ENCODE measurements at regions not wholly inside any gene's neighbourhood (a gene's known extent, or its start where the extent isn't known, plus 50 kb on each side); places are given as distances from the start of the nearest gene placed in this dataset.

DNA sequence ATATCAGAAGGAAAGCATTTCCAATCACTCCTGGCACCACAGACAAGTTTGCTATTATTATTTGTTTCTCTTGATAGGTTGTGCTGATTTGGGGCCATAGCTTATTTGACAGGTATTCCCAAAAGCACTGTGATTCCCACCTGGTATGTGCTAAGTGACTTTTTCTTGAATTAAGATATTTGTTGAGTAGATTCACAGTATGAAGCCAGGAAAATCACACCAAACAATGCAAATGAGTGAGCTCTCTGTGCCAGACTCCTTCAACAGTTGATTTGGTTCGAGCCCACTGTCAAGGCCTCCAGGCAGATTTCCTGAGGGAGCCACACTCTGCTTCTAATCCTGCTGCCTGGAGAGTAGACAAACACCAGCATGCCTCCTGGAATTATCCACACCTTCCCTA lies 253.0 kb upstream of the POU2AF2 start:
- DNase-seq (ENCODE audit: extremely low spot score), result no peak
- ChIA-PET POLR2A (no interaction called here), CTCF (no interaction called here)
- no peak for TF ChIP-seq ZNF384 (IDR thresholded peaks at IDR 0.05)
- TF ChIP-seq FOXK2 (IDR thresholded peaks at IDR 0.05), result no peak
- TF ChIP-seq BHLHE40 (IDR thresholded peaks at IDR 0.05; ENCODE audit: borderline replicate concordance), result no peak

DNA sequence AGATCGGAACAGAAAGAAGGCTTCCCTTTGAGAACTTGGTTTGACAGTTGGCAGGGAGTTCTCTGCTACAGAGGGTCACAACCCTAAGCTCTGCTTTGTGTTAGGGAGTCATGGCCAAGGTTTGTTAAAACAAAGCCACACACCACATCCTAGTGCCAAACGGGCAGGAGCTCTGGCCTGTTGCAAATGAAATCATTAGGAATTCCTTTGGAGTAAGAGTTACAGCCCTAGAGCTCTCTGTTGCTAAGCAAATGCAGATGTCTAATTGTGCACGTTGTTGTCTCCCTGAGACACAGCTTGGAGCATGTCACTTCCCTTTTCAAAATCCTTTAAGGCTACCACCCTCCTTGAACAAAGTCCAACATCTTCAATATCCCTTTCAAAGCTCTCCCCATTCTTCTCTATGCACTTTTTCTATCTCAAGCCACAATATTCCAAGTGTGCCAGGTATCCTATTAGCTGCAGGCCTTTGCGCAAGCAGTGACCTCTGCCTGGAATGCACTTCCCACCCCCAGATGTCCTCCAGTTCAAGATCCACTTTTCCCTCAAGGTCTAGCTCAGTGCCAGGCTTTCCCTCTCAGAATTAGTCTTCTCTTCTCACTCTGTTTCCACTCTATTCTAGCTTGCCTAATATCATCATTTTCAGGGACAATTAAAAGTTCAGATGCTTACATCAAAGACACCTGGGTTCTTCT lies 253.7 kb upstream of the POU2AF2 start:
- POLR2A ChIA-PET, result no interaction called here
- TF ChIP-seq BHLHE40 (IDR thresholded peaks at IDR 0.05; ENCODE audit: borderline replicate concordance), result no peak
- no peak for TF ChIP-seq SP1 (IDR thresholded peaks at IDR 0.05)
- TF ChIP-seq L3MBTL2 (conservative IDR thresholded peaks at IDR 0.05), result no peak
- TF ChIP-seq CTBP1 (IDR thresholded peaks at IDR 0.05; ENCODE audit: borderline replicate concordance), result no peak
- no peak for TF ChIP-seq ZNF384 (IDR thresholded peaks at IDR 0.05)
- no peak for TF ChIP-seq FOXK2 (IDR thresholded peaks at IDR 0.05)
- no peak for TF ChIP-seq TARDBP (IDR thresholded peaks at IDR 0.05)
- no peak for TF ChIP-seq ARNT (IDR thresholded peaks at IDR 0.05)
- TF ChIP-seq SUZ12 (IDR thresholded peaks at IDR 0.05), result no peak
- CTCF ChIA-PET, result no interaction called here
- no peak for DNase-seq (ENCODE audit: extremely low spot score)

DNA sequence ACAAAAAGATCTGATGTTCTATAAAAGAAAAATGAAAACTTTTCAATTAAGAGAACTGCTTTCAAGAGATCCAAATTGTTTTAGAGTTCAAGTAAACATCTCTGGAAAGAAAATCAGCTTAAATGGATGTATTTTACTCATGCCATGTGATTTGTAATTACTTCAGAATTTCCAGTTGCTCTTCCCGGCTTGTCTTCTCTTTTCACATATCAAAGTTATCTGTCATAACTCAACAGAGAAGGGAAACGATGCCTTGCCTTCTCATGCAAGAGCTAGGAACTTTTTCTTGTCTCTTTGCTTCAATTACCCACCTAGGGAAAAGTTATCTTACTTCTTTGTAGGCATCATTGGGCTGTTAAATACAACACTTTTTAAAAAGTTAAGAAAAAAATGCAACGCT lies 255.2 kb upstream of the POU2AF2 start:
- no peak for DNase-seq (ENCODE audit: extremely low spot score)
- ChIA-PET CTCF (no interaction called here), POLR2A (no interaction called here)
- no peak for TF ChIP-seq SUZ12 (IDR thresholded peaks at IDR 0.05)
- no peak for TF ChIP-seq HDGF (IDR thresholded peaks at IDR 0.05; ENCODE audit: borderline replicate concordance)
- TF ChIP-seq CTBP1 (IDR thresholded peaks at IDR 0.05; ENCODE audit: borderline replicate concordance), result no peak
- no peak for TF ChIP-seq TARDBP (IDR thresholded peaks at IDR 0.05)
- no peak for TF ChIP-seq L3MBTL2 (conservative IDR thresholded peaks at IDR 0.05)
- TF ChIP-seq LEF1 (IDR thresholded peaks at IDR 0.05; ENCODE audit: borderline replicate concordance), result no peak
- no peak for TF ChIP-seq FOXA1 (IDR thresholded peaks at IDR 0.05)

DNA sequence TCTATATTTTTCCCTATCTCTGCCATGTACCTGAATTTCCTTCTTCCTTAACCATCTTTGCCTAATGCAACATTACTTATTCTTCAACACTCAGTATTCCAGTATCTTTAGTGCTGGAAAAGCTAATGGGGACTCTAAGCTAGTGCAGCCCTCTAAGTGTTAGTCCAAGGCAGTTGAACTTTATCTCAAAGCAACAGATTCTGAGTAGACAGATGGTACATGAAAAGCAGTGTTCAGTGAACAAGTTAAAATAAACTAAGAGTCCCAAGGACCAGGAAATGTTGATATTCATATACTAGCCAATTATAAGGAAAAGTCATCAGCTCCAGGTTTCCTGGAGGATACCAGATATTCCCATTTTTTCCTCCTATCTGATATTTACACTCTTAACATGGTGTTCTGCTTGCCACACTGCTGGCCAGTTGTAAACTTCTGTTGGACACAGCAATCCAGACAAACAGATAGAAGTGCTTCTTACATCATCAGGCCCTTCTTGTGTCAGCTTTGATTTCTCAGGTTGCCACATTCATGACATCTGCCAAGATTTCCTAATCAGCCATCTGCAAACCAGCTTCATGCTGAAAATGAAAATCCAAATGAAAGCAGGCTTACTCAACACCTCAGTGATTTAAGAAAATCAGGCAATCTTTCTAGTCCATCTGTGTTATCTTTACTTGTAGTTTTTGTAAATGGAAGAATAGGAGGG lies 255.9 kb upstream of the POU2AF2 start:
- POLR2A ChIA-PET, result no interaction called here
- CTCF ChIA-PET, result no interaction called here
- DNase-seq (ENCODE audit: extremely low spot score), result no peak
- TF ChIP-seq BHLHE40 (IDR thresholded peaks at IDR 0.05; ENCODE audit: borderline replicate concordance) (no peak), ZNF384 (IDR thresholded peaks at IDR 0.05) (no peak), LEF1 (IDR thresholded peaks at IDR 0.05; ENCODE audit: borderline replicate concordance) (no peak), SUZ12 (IDR thresholded peaks at IDR 0.05) (no peak), ELF4 (IDR thresholded peaks at IDR 0.05) (no peak), ARNT (IDR thresholded peaks at IDR 0.05) (no peak)

DNA sequence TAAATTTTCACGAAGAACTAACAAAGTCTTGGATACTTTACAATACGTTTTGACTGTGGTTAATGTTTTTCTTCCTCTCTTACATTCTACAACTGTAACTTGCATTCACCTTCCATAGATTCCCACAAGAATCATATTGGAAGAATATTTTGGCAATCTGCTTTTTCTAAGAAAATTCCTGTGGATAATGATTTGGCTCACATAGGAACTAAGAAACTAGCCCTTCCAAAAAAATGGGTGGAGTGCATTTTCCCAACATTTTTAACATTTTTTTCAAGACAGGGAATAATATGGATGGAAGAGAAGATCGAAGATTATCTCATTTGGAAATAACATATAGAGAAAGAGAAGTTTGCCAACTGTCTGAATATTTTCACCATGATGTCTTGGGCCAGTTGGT lies 256.9 kb upstream of the POU2AF2 start:
- POLR2A ChIA-PET, result no interaction called here
- DNase-seq (ENCODE audit: extremely low spot score), result no peak
- CTCF ChIA-PET, result no interaction called here
- no peak for TF ChIP-seq FOXM1 (IDR thresholded peaks at IDR 0.05; ENCODE audit: borderline replicate concordance)
- TF ChIP-seq BHLHE40 (IDR thresholded peaks at IDR 0.05; ENCODE audit: borderline replicate concordance), result no peak
- TF ChIP-seq ARNT (IDR thresholded peaks at IDR 0.05), result no peak
- TF ChIP-seq FOXA1 (IDR thresholded peaks at IDR 0.05), result no peak
- TF ChIP-seq ZNF384 (IDR thresholded peaks at IDR 0.05), result no peak
- TF ChIP-seq NFRKB (IDR thresholded peaks at IDR 0.05), result no peak
- no peak for TF ChIP-seq L3MBTL2 (conservative IDR thresholded peaks at IDR 0.05)

DNA sequence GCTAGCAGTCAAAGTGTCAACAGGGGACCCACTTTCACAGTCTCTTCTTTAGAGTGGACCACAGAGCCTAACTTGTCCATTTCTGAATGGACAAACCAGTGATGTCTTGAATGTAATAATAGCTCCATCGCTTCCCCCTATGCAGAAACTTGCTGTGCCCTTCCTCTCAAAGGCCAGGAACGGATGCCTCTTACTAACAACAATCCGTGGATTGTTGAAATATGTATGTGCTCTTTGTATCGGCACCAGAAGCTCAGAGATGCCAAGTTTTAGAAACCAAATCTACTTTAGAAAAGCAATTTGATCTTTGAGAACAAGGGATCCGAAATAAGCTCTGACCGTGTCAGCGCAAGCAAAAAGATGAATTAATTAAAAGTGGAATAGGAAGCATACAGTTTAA lies 259.5 kb upstream of the POU2AF2 start:
- POLR2A ChIA-PET, result no interaction called here
- CTCF ChIA-PET, result no interaction called here

DNA sequence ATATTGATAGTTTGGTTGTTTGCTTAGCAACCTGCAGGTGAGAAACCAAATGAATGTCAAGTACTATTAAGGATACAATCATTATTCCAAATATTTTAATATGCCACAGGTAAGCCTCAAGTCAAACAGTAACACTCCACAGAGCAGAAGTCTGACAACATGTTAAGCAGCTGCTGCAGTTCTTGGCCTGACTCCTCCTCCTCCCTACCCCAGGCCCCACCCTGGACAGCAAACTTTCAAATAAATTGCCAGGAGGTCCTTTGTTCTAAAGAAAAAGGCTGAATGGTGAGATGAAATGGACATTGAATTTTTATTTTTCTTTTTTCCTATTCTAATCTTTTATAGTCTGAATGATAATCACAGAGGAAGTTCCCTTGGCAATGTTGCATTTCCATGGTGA lies 260.0 kb upstream of the POU2AF2 start:
- ChIA-PET POLR2A (no interaction called here), CTCF (no interaction called here)
- TF ChIP-seq ZNF384 (IDR thresholded peaks at IDR 0.05) (no peak), FOXA1 (IDR thresholded peaks at IDR 0.05) (no peak), FOXM1 (IDR thresholded peaks at IDR 0.05; ENCODE audit: borderline replicate concordance) (no peak), TARDBP (IDR thresholded peaks at IDR 0.05) (no peak), SP1 (IDR thresholded peaks at IDR 0.05) (no peak), BHLHE40 (IDR thresholded peaks at IDR 0.05; ENCODE audit: borderline replicate concordance) (no peak), CTBP1 (IDR thresholded peaks at IDR 0.05; ENCODE audit: borderline replicate concordance) (no peak), LEF1 (IDR thresholded peaks at IDR 0.05; ENCODE audit: borderline replicate concordance) (no peak)
- no peak for DNase-seq (ENCODE audit: extremely low spot score)

More for the DNA sequence above, 259.5 kb upstream of the POU2AF2 start:
- no peak for TF ChIP-seq ARNT (IDR thresholded peaks at IDR 0.05)
- no peak for DNase-seq (ENCODE audit: extremely low spot score)

DNA sequence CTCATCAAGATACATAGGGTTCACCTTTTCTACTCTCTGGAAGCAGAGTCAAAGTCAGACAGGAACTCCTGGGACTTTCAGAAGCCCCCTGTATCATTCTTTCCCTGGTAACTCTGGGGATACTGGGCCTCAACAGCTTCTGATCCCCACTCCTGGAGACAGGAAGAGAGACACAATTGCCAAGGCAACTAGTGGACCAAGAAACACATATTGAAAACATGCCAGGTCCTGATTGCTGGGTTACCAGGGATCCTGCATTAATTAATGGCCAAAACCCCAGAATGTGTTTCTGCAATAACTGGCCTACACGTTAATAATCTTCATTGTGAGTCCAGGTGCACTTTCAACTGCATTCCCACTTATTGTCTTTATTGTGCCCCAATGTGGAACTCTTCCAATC lies 260.8 kb upstream of the POU2AF2 start:
- TF ChIP-seq ARNT (IDR thresholded peaks at IDR 0.05) (no peak), HDGF (IDR thresholded peaks at IDR 0.05; ENCODE audit: borderline replicate concordance) (no peak), SUZ12 (IDR thresholded peaks at IDR 0.05) (no peak), TARDBP (IDR thresholded peaks at IDR 0.05) (no peak), FOXM1 (IDR thresholded peaks at IDR 0.05; ENCODE audit: borderline replicate concordance) (no peak), FOXA1 (IDR thresholded peaks at IDR 0.05) (no peak), LEF1 (IDR thresholded peaks at IDR 0.05; ENCODE audit: borderline replicate concordance) (no peak), FOXK2 (IDR thresholded peaks at IDR 0.05) (no peak), ELF4 (IDR thresholded peaks at IDR 0.05) (no peak), NFRKB (IDR thresholded peaks at IDR 0.05) (no peak), L3MBTL2 (conservative IDR thresholded peaks at IDR 0.05) (no peak), ZNF384 (IDR thresholded peaks at IDR 0.05) (no peak)
- TF ChIP-seq, protein P1, sequence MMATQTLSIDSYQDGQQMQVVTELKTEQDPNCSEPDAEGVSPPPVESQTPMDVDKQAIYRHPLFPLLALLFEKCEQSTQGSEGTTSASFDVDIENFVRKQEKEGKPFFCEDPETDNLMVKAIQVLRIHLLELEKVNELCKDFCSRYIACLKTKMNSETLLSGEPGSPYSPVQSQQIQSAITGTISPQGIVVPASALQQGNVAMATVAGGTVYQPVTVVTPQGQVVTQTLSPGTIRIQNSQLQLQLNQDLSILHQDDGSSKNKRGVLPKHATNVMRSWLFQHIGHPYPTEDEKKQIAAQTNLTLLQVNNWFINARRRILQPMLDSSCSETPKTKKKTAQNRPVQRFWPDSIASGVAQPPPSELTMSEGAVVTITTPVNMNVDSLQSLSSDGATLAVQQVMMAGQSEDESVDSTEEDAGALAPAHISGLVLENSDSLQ (IDR thresholded peaks at IDR 0.05), result no peak
- no peak for DNase-seq (ENCODE audit: extremely low spot score)
- CTCF ChIA-PET, result no interaction called here
- POLR2A ChIA-PET, result no interaction called here
